ENCODE measurements at regions not wholly inside any gene's neighbourhood (a gene's known extent, or its start where the extent isn't known, plus 50 kb on each side); places are given as distances from the start of the nearest gene placed in this dataset.

DNA sequence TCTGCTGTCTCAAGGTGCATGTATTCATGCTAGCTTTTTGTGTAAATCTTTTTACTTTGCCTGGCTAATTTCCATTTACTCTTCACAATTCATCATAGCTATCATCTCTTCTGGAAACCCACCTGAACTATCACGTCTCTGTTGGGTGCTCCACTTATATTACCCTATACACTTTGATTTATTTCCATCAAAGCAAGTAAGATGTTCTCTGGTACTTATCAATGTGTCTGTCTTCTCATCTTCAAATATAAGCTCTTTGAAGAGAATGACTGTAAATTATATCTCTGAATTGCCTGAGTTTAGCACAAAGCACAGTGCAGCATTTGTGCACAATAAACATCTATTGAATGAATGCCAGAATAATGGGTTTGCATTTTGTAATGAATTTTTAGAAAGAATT lies 1129.7 kb downstream of the LRFN5 start:
- Histone ChIP-seq H3K9me3 (ENCODE audit: control insufficient read depth, insufficient read depth, low read depth, low read length) (no peaks in the 10 kb centered on the region), H3K4me1 (ENCODE audit: control insufficient read depth, insufficient read depth, low read length) (no peaks in the 10 kb centered on the region), H3K27ac (ENCODE audit: low read length) (no peak overlapping the region), H3K36me3 (ENCODE audit: control insufficient read depth, insufficient read depth, low read length) (no peaks in the 10 kb centered on the region), H3K4me3 (ENCODE audit: low read depth in 2 of 2, low read length in 2 of 2) (no peak overlapping the region), H3K27me3 (ENCODE audit: control insufficient read depth, insufficient read depth, low read length) (no peaks in the 10 kb centered on the region)
- CTCF ChIA-PET: no interaction called here
- intact Hi-C loops (cut with micrococcal nuclease; ENCODE audit: unreplicated experiment) (no loop called here), in situ Hi-C loops (cut with HindIII; ENCODE audit: low pct_unique_long_range_greater_than_20kb, low sequenced_read_pairs) (no loop called here)
- POLR2A ChIA-PET: no interaction called here
- no TSS peak for BruUV-seq (replicated peaks)
- TF ChIP-seq, protein P1, sequence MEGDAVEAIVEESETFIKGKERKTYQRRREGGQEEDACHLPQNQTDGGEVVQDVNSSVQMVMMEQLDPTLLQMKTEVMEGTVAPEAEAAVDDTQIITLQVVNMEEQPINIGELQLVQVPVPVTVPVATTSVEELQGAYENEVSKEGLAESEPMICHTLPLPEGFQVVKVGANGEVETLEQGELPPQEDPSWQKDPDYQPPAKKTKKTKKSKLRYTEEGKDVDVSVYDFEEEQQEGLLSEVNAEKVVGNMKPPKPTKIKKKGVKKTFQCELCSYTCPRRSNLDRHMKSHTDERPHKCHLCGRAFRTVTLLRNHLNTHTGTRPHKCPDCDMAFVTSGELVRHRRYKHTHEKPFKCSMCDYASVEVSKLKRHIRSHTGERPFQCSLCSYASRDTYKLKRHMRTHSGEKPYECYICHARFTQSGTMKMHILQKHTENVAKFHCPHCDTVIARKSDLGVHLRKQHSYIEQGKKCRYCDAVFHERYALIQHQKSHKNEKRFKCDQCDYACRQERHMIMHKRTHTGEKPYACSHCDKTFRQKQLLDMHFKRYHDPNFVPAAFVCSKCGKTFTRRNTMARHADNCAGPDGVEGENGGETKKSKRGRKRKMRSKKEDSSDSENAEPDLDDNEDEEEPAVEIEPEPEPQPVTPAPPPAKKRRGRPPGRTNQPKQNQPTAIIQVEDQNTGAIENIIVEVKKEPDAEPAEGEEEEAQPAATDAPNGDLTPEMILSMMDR (IDR thresholded peaks at IDR 0.05): no peak
- TF ChIP-seq REST (IDR thresholded peaks at IDR 0.05; ENCODE audit: insufficient read depth in 1 of 2, low read depth in 2 of 2, low read length in 1 of 2) (no peak), TCF7L2 (IDR thresholded peaks at IDR 0.05; ENCODE audit: low read depth, low read length) (no peak), POLR2AphosphoS5 (IDR thresholded peaks at IDR 0.05; ENCODE audit: low read depth, low read length) (no peak), SIN3A (IDR thresholded peaks at IDR 0.05; ENCODE audit: borderline replicate concordance, insufficient read depth, low read depth, low read length) (no peak)
- DNase-seq (ENCODE audit: low read depth, low spot score) (no peak), ATAC-seq (no peak)

- POLR2A ChIA-PET: no interaction called here
- CTCF ChIA-PET: no interaction called here
These were observed 1127.4 kb downstream of the LRFN5 start for GRCh38 chr14:42734041-42734440.

More at GRCh38 chr14:42734041-42734440, 1127.4 kb downstream of the LRFN5 start:
- intact Hi-C loops (cut with micrococcal nuclease; ENCODE audit: unreplicated experiment) (no loop called here), in situ Hi-C loops (cut with HindIII; ENCODE audit: low pct_unique_long_range_greater_than_20kb, low sequenced_read_pairs) (no loop called here)
- no peak overlapping the region for H3K4me3 ChIP-seq (ENCODE audit: low read depth in 2 of 2, low read length in 2 of 2)
- no peak for TF ChIP-seq TCF7L2 (IDR thresholded peaks at IDR 0.05; ENCODE audit: low read depth, low read length)
- TF ChIP-seq, protein P1 (IDR thresholded peaks at IDR 0.05): no peak
- no peak for TF ChIP-seq SIN3A (IDR thresholded peaks at IDR 0.05; ENCODE audit: borderline replicate concordance, insufficient read depth, low read depth, low read length)
- TF ChIP-seq POLR2AphosphoS5 (IDR thresholded peaks at IDR 0.05; ENCODE audit: low read depth, low read length): no peak
- no peak for TF ChIP-seq REST (IDR thresholded peaks at IDR 0.05; ENCODE audit: insufficient read depth in 1 of 2, low read depth in 2 of 2, low read length in 1 of 2)
- H3K36me3 ChIP-seq (ENCODE audit: control insufficient read depth, insufficient read depth, low read length): no peaks in the 10 kb centered on the region
- DNase-seq (ENCODE audit: low read depth, low spot score): no peak
- no peaks in the 10 kb centered on the region for H3K27me3 ChIP-seq (ENCODE audit: control insufficient read depth, insufficient read depth, low read length)
- H3K9me3 ChIP-seq (ENCODE audit: control insufficient read depth, insufficient read depth, low read depth, low read length): no peaks in the 10 kb centered on the region
- H3K4me1 ChIP-seq (ENCODE audit: control insufficient read depth, insufficient read depth, low read length): no peaks in the 10 kb centered on the region
- no peak for ATAC-seq
- H3K27ac ChIP-seq (ENCODE audit: low read length): no peak overlapping the region
- BruUV-seq (replicated peaks): no TSS peak

All from Panc1 (cell line).